Progenitor cell of endocrine pancreas (in vitro differentiated cells): ENCODE measurements at regions not wholly inside any gene's neighbourhood (a gene's known extent, or its start where the extent isn't known, plus 50 kb on each side); places are given as distances from the start of the nearest gene placed in this dataset.

ENCODE experiments used
- DNase-seq: peaks from one replicate; pipeline ENCODE4 v3.0.0; 2021; ENCODE audit warnings: low spot score; ENCODE audit not compliant: unreplicated experiment
- H3K27ac Mint-ChIP-seq: 2 replicates; pipeline ENCODE4 v1.8.0; 2021; ENCODE audit warnings: mild to moderate bottlenecking, moderate library complexity, mixed read lengths
- H3K27me3 Mint-ChIP-seq: 2 replicates; pipeline ENCODE4 v1.8.0; 2021; ENCODE audit warnings: mixed read lengths
- H3K36me3 Mint-ChIP-seq: 2 replicates; pipeline ENCODE4 v1.8.0; 2022; ENCODE audit warnings: mixed read lengths; ENCODE audit not compliant: insufficient read depth
- H3K4me1 Mint-ChIP-seq: 2 replicates; pipeline ENCODE4 v1.8.0; 2021; ENCODE audit warnings: low read depth, mixed read lengths
- H3K4me3 Mint-ChIP-seq: 2 replicates; pipeline ENCODE4 v1.8.0; 2021; ENCODE audit warnings: low read depth, mild to moderate bottlenecking, moderate library complexity, mixed read lengths
- H3K9me3 Mint-ChIP-seq: 2 replicates; pipeline ENCODE4 v1.8.0; 2021; ENCODE audit warnings: low read depth, mixed read lengths
- CTCF ChIP-seq: fragments of 200-600 bp; sonication (generic); IDR thresholded peaks from one replicate; pipeline ENCODE4 v1.5.0; 2021; ENCODE audit warnings: antibody characterized with exemption, mild to moderate bottlenecking; ENCODE audit not compliant: unreplicated experiment

GRCh38 chr3:78495301-78495700, 1272.5 kb downstream of the ROBO1 start:
- no peak for DNase-seq
- peaks cover 2% of the 10 kb centered on the region for H3K4me1 Mint-ChIP-seq
- no peak for TF ChIP-seq CTCF
- no peak overlapping the region for H3K4me3 Mint-ChIP-seq
- no peaks in the 10 kb centered on the region for H3K36me3 Mint-ChIP-seq
- no peak overlapping the region for H3K27ac Mint-ChIP-seq
- no peaks in the 10 kb centered on the region for H3K9me3 Mint-ChIP-seq
- H3K27me3 Mint-ChIP-seq: no peaks in the 10 kb centered on the region

DNA sequence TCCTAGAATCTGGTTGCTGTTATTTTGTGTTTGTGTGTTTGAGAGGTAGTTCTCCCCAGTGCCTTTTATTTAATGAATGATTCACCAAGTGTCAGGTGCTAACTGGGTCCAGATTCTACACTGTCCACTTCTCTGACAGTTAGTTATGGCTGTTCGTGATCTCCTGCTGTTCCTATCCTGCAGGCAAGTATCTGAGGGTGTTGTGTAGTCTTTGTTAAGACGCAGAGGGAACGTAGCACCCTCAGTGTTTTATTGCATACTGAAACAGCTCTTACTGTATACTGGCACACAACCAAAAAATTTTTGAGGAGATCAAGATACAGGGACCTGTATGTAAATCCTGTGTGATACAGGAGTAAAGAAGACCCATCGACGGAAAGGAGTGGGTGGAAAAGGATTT, 1271.3 kb downstream of the ROBO1 start:
- Mint-ChIP-seq H3K36me3 (no peaks in the 10 kb centered on the region), H3K27me3 (no peaks in the 10 kb centered on the region), H3K9me3 (no peaks in the 10 kb centered on the region), H3K4me1 (peaks cover 2% of the 10 kb centered on the region), H3K27ac (no peak overlapping the region), H3K4me3 (no peak overlapping the region)
- DNase-seq: no peak
- TF ChIP-seq CTCF: no peak

- no peak overlapping the region for H3K4me3 Mint-ChIP-seq
- DNase-seq: no peak
- H3K4me1 Mint-ChIP-seq: peaks cover 2% of the 10 kb centered on the region
- H3K27me3 Mint-ChIP-seq: no peaks in the 10 kb centered on the region
- no peak overlapping the region for H3K27ac Mint-ChIP-seq
- H3K9me3 Mint-ChIP-seq: no peaks in the 10 kb centered on the region
- no peaks in the 10 kb centered on the region for H3K36me3 Mint-ChIP-seq
- TF ChIP-seq CTCF: no peak
These were observed 1270.8 kb downstream of the ROBO1 start for GRCh38 chr3:78497021-78497420.

GRCh38 chr3:78497767-78498166, 1270.0 kb downstream of the ROBO1 start:
- H3K4me3 Mint-ChIP-seq: no peak overlapping the region
- no peaks in the 10 kb centered on the region for H3K36me3 Mint-ChIP-seq
- no peak overlapping the region for H3K27ac Mint-ChIP-seq
- H3K4me1 Mint-ChIP-seq: peaks cover 2% of the 10 kb centered on the region
- H3K9me3 Mint-ChIP-seq: no peaks in the 10 kb centered on the region
- H3K27me3 Mint-ChIP-seq: no peaks in the 10 kb centered on the region
- TF ChIP-seq CTCF: no peak
- no peak for DNase-seq

- Mint-ChIP-seq H3K9me3 (peaks cover 4% of the 10 kb centered on the region), H3K4me3 (no peak overlapping the region), H3K27ac (no peak overlapping the region), H3K36me3 (no peaks in the 10 kb centered on the region), H3K4me1 (peaks cover 11% of the 10 kb centered on the region), H3K27me3 (no peaks in the 10 kb centered on the region)
- no peak for DNase-seq
- no peak for TF ChIP-seq CTCF
These were observed 1261.7 kb downstream of the ROBO1 start for GRCh38 chr3:78506061-78506460.
